ENCODE measurements at regions not wholly inside any gene's neighbourhood (a gene's known extent, or its start where the extent isn't known, plus 50 kb on each side); places are given as distances from the start of the nearest gene placed in this dataset.
A peak's percentile ranks its signal among the peaks of the same experiment; 100 is the strongest.

GRCh38 chr10:44049301-44050015, 335.4 kb downstream of the CXCL12 start:
- Histone ChIP-seq H4K20me1 (ENCODE audit: insufficient read depth, low read length) (no peaks in the 10 kb centered on the region), H3K4me2 (replicated peaks; ENCODE audit: extremely low read depth, low read length, poor library complexity, severe bottlenecking) (no peak overlapping the region), H3K4me3 (replicated peaks in 1 of 3; ENCODE audit: low read depth in 2 of 3, low read length in 3 of 3) (no peak overlapping the region), H3K4me1 (ENCODE audit: control insufficient read depth in 1 of 2, insufficient read depth in 2 of 2, low read length in 2 of 2) (no peaks in the 10 kb centered on the region), H2AFZ (ENCODE audit: insufficient read depth, low read depth, low read length, poor library complexity, severe bottlenecking) (no peak overlapping the region), H3K27ac (ENCODE audit: low read depth in 1 of 2, low read length in 2 of 2) (no peak overlapping the region), H3K9ac (ENCODE audit: insufficient read depth, low read length, poor library complexity, severe bottlenecking) (no peak overlapping the region), H3K27me3 (ENCODE audit: control insufficient read depth in 2 of 2, insufficient read depth in 2 of 2, low read length in 2 of 2) (no peaks in the 10 kb centered on the region), H3K9me3 (replicated peaks in 1 of 2; ENCODE audit: control insufficient read depth in 1 of 2, insufficient read depth in 1 of 2, low read length in 2 of 2) (no peaks in the 10 kb centered on the region), H3K79me2 (ENCODE audit: insufficient read depth, low read length) (no peaks in the 10 kb centered on the region), H3K36me3 (replicated peaks in 1 of 2; ENCODE audit: control insufficient read depth in 1 of 2, insufficient read depth in 2 of 2, low read length in 2 of 2) (no peaks in the 10 kb centered on the region)
- no peak overlapping the region for H3K4me3 Mint-ChIP-seq
- no peak for TF ChIP-seq CTCF (IDR thresholded peaks at IDR 0.05)
- H3K36me3 Mint-ChIP-seq, result no peaks in the 10 kb centered on the region
- H3K9me3 Mint-ChIP-seq, result peaks cover 0 to 2% (median 0%) of the 10 kb centered on the region in 7 donors
- no peak for DNase-seq
- H3K27me3 Mint-ChIP-seq (ENCODE audit: low read depth in 3 of 3), result peaks cover 9 to 22% (median 14%) of the 10 kb centered on the region in 3 donors
- 97% methylated on average over 6 of the region's 9 CpGs for WGBS (ENCODE audit: insufficient coverage)
- H3K4me1 Mint-ChIP-seq, result peaks cover 2% of the 10 kb centered on the region
- intact Hi-C loops (cut with micrococcal nuclease), result no loop called here
- no peak overlapping the region for H3K27ac Mint-ChIP-seq

GRCh38 chr10:44047361-44047760, 337.5 kb downstream of the CXCL12 start:
- Histone ChIP-seq H3K4me1 (ENCODE audit: control insufficient read depth in 1 of 2, insufficient read depth in 2 of 2, low read length in 2 of 2) (no peaks in the 10 kb centered on the region), H4K20me1 (ENCODE audit: insufficient read depth, low read length) (no peaks in the 10 kb centered on the region), H3K79me2 (ENCODE audit: insufficient read depth, low read length) (no peaks in the 10 kb centered on the region), H3K4me3 (replicated peaks in 1 of 3; ENCODE audit: low read depth in 2 of 3, low read length in 3 of 3) (no peak overlapping the region), H3K36me3 (replicated peaks in 1 of 2; ENCODE audit: control insufficient read depth in 1 of 2, insufficient read depth in 2 of 2, low read length in 2 of 2) (no peaks in the 10 kb centered on the region), H3K9ac (ENCODE audit: insufficient read depth, low read length, poor library complexity, severe bottlenecking) (no peak overlapping the region), H3K9me3 (replicated peaks in 1 of 2; ENCODE audit: control insufficient read depth in 1 of 2, insufficient read depth in 1 of 2, low read length in 2 of 2) (no peaks in the 10 kb centered on the region), H3K27me3 (ENCODE audit: control insufficient read depth in 2 of 2, insufficient read depth in 2 of 2, low read length in 2 of 2) (no peaks in the 10 kb centered on the region), H3K4me2 (replicated peaks; ENCODE audit: extremely low read depth, low read length, poor library complexity, severe bottlenecking) (no peak overlapping the region), H3K27ac (ENCODE audit: low read depth in 1 of 2, low read length in 2 of 2) (no peak overlapping the region), H2AFZ (ENCODE audit: insufficient read depth, low read depth, low read length, poor library complexity, severe bottlenecking) (no peak overlapping the region)
- TF ChIP-seq CTCF (IDR thresholded peaks at IDR 0.05), result no peak
- no CpG with 5 or more reads among the region's 12 CpGs for WGBS (ENCODE audit: insufficient coverage)
- H3K36me3 Mint-ChIP-seq, result no peaks in the 10 kb centered on the region
- peaks cover 2% of the 10 kb centered on the region for H3K4me1 Mint-ChIP-seq
- intact Hi-C loops (cut with micrococcal nuclease), result no loop called here
- no peak overlapping the region for H3K27ac Mint-ChIP-seq
- peak overlapping the region in 1 of 2 donors; percentile 7 for H3K4me3 Mint-ChIP-seq
- peaks cover 0 to 1% (median 0%) of the 10 kb centered on the region in 7 donors for H3K9me3 Mint-ChIP-seq
- H3K27me3 Mint-ChIP-seq (ENCODE audit: low read depth in 3 of 3), result peaks cover 4 to 19% (median 12%) of the 10 kb centered on the region in 3 donors
- DNase-seq, result no peak
